ENCODE measurements at regions not wholly inside any gene's neighbourhood (a gene's known extent, or its start where the extent isn't known, plus 50 kb on each side); places are given as distances from the start of the nearest gene placed in this dataset.
"Not testable (repeated sequence)": the region's sequence is repeated elsewhere in the genome, so short reads cannot be mapped to it uniquely, and the experiment has no call there.

DNA sequence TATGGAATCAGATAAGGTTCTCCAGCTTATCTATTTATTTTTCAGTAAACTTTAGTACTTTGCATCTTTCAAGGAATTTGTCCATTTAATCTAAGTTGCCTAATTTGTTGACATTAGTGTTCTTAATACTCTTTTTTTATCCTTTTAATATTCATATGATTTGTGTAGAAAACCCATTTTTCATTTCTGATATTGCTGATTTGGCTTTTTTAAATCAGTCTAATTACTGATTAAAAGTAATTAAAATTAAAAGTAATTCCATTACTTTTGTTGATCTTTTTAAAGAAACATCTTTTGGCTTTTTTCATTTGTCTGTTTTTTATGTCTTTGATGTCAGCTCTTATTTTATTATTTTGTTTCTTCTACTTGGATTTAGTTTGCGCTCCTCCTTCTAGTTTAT is 101.2 kb downstream of the CGGBP1 start:
- TF ChIP-seq POLR2A (IDR thresholded peaks at IDR 0.05) (no peak), CTCF (IDR thresholded peaks at IDR 0.05) (no peak)
- WGBS, 2 donors, result 86 to 90% methylated on average over 1 of the region's 1 CpG
- intact Hi-C loops (cut with DNase I; ENCODE audit: low total_unique reads), result no loop called here

DNA sequence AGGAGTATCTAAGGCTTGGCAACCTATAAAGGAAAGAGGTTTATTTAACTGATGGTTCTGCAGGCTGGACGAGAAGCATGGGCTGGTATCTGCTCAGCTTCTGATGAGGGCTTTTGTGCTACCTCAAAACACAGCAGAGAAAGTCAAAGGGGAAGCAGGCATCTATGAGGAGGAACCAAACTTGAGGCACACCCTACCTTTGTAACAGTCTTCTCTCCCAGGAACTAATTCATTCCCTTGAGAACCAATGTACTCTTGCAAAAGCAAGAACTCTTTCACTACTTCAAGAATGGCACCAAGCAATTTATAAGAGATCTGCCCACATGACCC is 109.0 kb downstream of the CGGBP1 start:
- DNase-seq, result no peak
- Histone ChIP-seq H3K36me3 (ENCODE audit: low read depth, missing control alignments) (no peaks in the 10 kb centered on the region), H3K27me3 (no peaks in the 10 kb centered on the region), H3K4me1 (no peaks in the 10 kb centered on the region), H3K9me3 (no peaks in the 10 kb centered on the region), H3K4me3 (no peak overlapping the region), H3K27ac (no peak overlapping the region)
- intact Hi-C loops (cut with DNase I; ENCODE audit: low total_unique reads), result no loop called here
- whole genome bisulfite sequencing, 2 donors, result 29 to 36% methylated on average over 1 of the region's 1 CpG
- TF ChIP-seq POLR2A (IDR thresholded peaks at IDR 0.05) (no peak), CTCF (IDR thresholded peaks at IDR 0.05) (no peak)

More for the DNA sequence above, 101.2 kb downstream of the CGGBP1 start:
- Histone ChIP-seq H3K36me3 (ENCODE audit: low read depth, missing control alignments) (no peaks in the 10 kb centered on the region), H3K27me3 (no peaks in the 10 kb centered on the region), H3K27ac (no peak overlapping the region), H3K4me3 (no peak overlapping the region), H3K9me3 (no peaks in the 10 kb centered on the region), H3K4me1 (no peaks in the 10 kb centered on the region)
- no peak for DNase-seq

- intact Hi-C loops (cut with DNase I; ENCODE audit: low total_unique reads), result no loop called here
- 54 to 56% methylated on average over 4 of the region's 4 CpGs for WGBS, 2 donors
Measured at GRCh38 chr3:87949189-87949878, 109.5 kb downstream of the CGGBP1 start.

GRCh38 chr3:87946007-87946406 is 112.8 kb downstream of the CGGBP1 start:
- H3K4me1 ChIP-seq; H3K27me3 ChIP-seq; H3K4me3 ChIP-seq; H3K27ac ChIP-seq; DNase-seq; H3K36me3 ChIP-seq (ENCODE audit: low read depth, missing control alignments); intact Hi-C loops (cut with DNase I; ENCODE audit: low total_unique reads); H3K9me3 ChIP-seq: not testable (repeated sequence)
- WGBS, 2 donors, result 93 to 95% methylated on average over 20 of the region's 20 CpGs

More at GRCh38 chr3:87949189-87949878, 109.5 kb downstream of the CGGBP1 start:
- H3K36me3 ChIP-seq (ENCODE audit: low read depth, missing control alignments), result no peaks in the 10 kb centered on the region
- H3K9me3 ChIP-seq, result no peaks in the 10 kb centered on the region
- TF ChIP-seq POLR2A (IDR thresholded peaks at IDR 0.05) (no peak), CTCF (IDR thresholded peaks at IDR 0.05) (no peak)
- H3K4me1 ChIP-seq, result no peaks in the 10 kb centered on the region
- no peaks in the 10 kb centered on the region for H3K27me3 ChIP-seq
- DNase-seq, result no peak
- H3K27ac ChIP-seq, result no peak overlapping the region
- H3K4me3 ChIP-seq, result no peak overlapping the region

- 79 to 88% methylated on average over 3 to 8 of the region's 8 CpGs for WGBS, 2 donors
- intact Hi-C loops (cut with DNase I; ENCODE audit: low total_unique reads), result not testable (repeated sequence)
Measured at GRCh38 chr3:87942256-87942655, 116.5 kb downstream of the CGGBP1 start.

GRCh38 chr3:87924485-87924884 is 134.3 kb downstream of the CGGBP1 start:
- WGBS, 2 donors, result 59 to 72% methylated on average over 1 of the region's 1 CpG
- Histone ChIP-seq H3K27me3 (no peaks in the 10 kb centered on the region), H3K4me1 (no peaks in the 10 kb centered on the region), H3K36me3 (ENCODE audit: low read depth, missing control alignments) (no peaks in the 10 kb centered on the region), H3K27ac (no peak overlapping the region), H3K9me3 (no peaks in the 10 kb centered on the region), H3K4me3 (no peak overlapping the region)
- TF ChIP-seq CTCF (IDR thresholded peaks at IDR 0.05), result no peak
- intact Hi-C loops (cut with DNase I; ENCODE audit: low total_unique reads), result no loop called here
- no peak for DNase-seq

More at GRCh38 chr3:87942256-87942655, 116.5 kb downstream of the CGGBP1 start:
- H3K4me3 ChIP-seq; H3K27ac ChIP-seq; H3K27me3 ChIP-seq; DNase-seq; H3K9me3 ChIP-seq; H3K4me1 ChIP-seq; H3K36me3 ChIP-seq (ENCODE audit: low read depth, missing control alignments): not testable (repeated sequence)
